H1 (cell line): ENCODE measurements at regions not wholly inside any gene's neighbourhood (a gene's known extent, or its start where the extent isn't known, plus 50 kb on each side); places are given as distances from the start of the nearest gene placed in this dataset.

Experiments
- ATF2 ChIP-seq: IDR thresholded peaks from 2 replicates; pipeline ENCODE4 v1.6.1; 2012; ENCODE audit warnings: low read length, inconsistent platforms
- CHD7 ChIP-seq: fragments of 300-600 bp; sonication (generic); IDR thresholded peaks from 2 replicates; pipeline ENCODE4 v1.7.1; 2012; ENCODE audit warnings: low read length, moderate library complexity, mild to moderate bottlenecking, inconsistent platforms; ENCODE audit not compliant: insufficient replicate concordance
- FOSL1 ChIP-seq: IDR thresholded peaks from 2 replicates; pipeline ENCODE4 v1.6.1; 2011; ENCODE audit warnings: mild to moderate bottlenecking, low read depth, low read length, moderate library complexity; ENCODE audit not compliant: insufficient read depth
- KDM4A ChIP-seq: IDR thresholded peaks from one replicate; pipeline ENCODE4 v1.7.1; 2012; ENCODE audit warnings: low read depth, mild to moderate bottlenecking, moderate library complexity, low read length, inconsistent platforms; ENCODE audit not compliant: severe bottlenecking
- RBBP5 ChIP-seq: IDR thresholded peaks from 2 replicates; pipeline ENCODE4 v1.7.1; 2012; ENCODE audit warnings: low read depth, mild to moderate bottlenecking, inconsistent platforms, low read length, moderate library complexity, borderline replicate concordance

- TF ChIP-seq CHD7, result no peak
- TF ChIP-seq ATF2, result no peak
- TF ChIP-seq KDM4A, result no peak
- TF ChIP-seq RBBP5, result no peak
- no peak for TF ChIP-seq FOSL1
Measured at GRCh38 chr12:25712169-25712568, 159.1 kb upstream of the LMNTD1 start (continued).
